Tibial artery (tissue), 4 donors: ENCODE measurements at regions not wholly inside any gene's neighbourhood (a gene's known extent, or its start where the extent isn't known, plus 50 kb on each side); places are given as distances from the start of the nearest gene placed in this dataset.

ENCODE experiments used
- DNase-seq, 2 donors: peaks; one replicate each; pipeline ENCODE4 v3.0.0-alpha.2; 2019
- H3K27ac ChIP-seq, 2 donors: fragments of 200-600 bp; sonication (generic) in 1 of 2; 1 replicate in 1 of 2; 2 replicates in 1 of 2; pipeline ENCODE4 v1.5.1; 2018 to 2019; ENCODE audit warnings: mild to moderate bottlenecking in 1 of 2
- H3K27me3 ChIP-seq, 2 donors: fragments of 200-600 bp; sonication (generic) in 1 of 2; one replicate each; pipeline versions ENCODE4 v1.5.1 to v1.6.0; 2016 to 2019
- H3K36me3 ChIP-seq, 3 donors: fragments of 200-600 bp; sonication (generic) in 2 of 3; one replicate each; pipeline ENCODE4 v1.5.1; 2016 to 2019; ENCODE audit warnings: mild to moderate bottlenecking in 2 of 3
- H3K4me1 ChIP-seq, 4 donors: fragments of 200-600 bp; sonication (generic) in 2 of 4; 1 replicate in 3 of 4; 2 replicates in 1 of 4; pipeline ENCODE4 v1.5.1; 2016 to 2019
- H3K4me3 ChIP-seq, 2 donors: fragments of 200-600 bp; sonication (generic) in 1 of 2; 1 replicate in 1 of 2; 2 replicates in 1 of 2; pipeline ENCODE4 v1.5.1; 2018 to 2019; ENCODE audit warnings: mild to moderate bottlenecking in 2 of 2
- H3K9me3 ChIP-seq, 3 donors: fragments of 200-600 bp; sonication (generic) in 1 of 3; one replicate each; pipeline ENCODE4 v1.5.1; 2016 to 2019
- intact Hi-C: fragments of 100-400 bp; cut with DNase I; formaldehyde crosslinking; loops from one replicate; pipeline ENCODE4 v1.15.0; 2023; ENCODE audit warnings: low total_unique reads
- TF ChIP-seq, protein P1 (sequence below), 2 experiments: fragments of 200-600 bp in 1 of 2; fragments of 450-650 bp in 1 of 2; IDR thresholded peaks; one replicate each; pipeline ENCODE4 v1.5.1; 2017 to 2019; ENCODE audit warnings: antibody characterized with exemption in 2 of 2, mild to moderate bottlenecking in 1 of 2, moderate library complexity in 1 of 2

DNA sequence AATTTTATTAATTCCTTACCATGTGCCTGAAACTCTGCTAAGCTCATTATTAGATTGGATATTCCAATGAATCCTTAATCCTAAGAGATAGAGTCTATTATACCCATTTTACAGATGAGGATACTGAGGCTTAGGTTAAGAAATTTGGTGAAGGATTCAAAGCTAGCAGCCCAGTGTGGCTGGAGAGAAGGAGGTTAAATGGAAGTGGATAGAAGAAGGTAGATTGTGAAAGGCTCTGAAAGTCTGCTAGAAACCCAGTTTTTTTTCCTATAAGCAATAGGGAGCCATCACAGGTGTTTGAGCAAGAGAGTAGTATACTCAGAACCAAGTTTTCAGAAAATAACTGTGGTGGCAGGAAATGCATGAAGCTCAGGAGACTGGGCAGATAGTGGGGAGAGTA is 265.8 kb upstream of the NEBL start:
- DNase-seq = no peak
- H3K27ac ChIP-seq = no peak overlapping the region
- H3K4me3 ChIP-seq = no peak overlapping the region
- peaks cover 0 to 8% of the 10 kb centered on the region in 2 donors for H3K27me3 ChIP-seq
- no peaks in the 10 kb centered on the region for H3K36me3 ChIP-seq
- TF ChIP-seq, protein P1, sequence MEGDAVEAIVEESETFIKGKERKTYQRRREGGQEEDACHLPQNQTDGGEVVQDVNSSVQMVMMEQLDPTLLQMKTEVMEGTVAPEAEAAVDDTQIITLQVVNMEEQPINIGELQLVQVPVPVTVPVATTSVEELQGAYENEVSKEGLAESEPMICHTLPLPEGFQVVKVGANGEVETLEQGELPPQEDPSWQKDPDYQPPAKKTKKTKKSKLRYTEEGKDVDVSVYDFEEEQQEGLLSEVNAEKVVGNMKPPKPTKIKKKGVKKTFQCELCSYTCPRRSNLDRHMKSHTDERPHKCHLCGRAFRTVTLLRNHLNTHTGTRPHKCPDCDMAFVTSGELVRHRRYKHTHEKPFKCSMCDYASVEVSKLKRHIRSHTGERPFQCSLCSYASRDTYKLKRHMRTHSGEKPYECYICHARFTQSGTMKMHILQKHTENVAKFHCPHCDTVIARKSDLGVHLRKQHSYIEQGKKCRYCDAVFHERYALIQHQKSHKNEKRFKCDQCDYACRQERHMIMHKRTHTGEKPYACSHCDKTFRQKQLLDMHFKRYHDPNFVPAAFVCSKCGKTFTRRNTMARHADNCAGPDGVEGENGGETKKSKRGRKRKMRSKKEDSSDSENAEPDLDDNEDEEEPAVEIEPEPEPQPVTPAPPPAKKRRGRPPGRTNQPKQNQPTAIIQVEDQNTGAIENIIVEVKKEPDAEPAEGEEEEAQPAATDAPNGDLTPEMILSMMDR (IDR thresholded peaks at IDR 0.05) = no peak
- intact Hi-C loops = no loop called here
- no peaks in the 10 kb centered on the region for H3K9me3 ChIP-seq
- no peaks in the 10 kb centered on the region for H3K4me1 ChIP-seq

DNA sequence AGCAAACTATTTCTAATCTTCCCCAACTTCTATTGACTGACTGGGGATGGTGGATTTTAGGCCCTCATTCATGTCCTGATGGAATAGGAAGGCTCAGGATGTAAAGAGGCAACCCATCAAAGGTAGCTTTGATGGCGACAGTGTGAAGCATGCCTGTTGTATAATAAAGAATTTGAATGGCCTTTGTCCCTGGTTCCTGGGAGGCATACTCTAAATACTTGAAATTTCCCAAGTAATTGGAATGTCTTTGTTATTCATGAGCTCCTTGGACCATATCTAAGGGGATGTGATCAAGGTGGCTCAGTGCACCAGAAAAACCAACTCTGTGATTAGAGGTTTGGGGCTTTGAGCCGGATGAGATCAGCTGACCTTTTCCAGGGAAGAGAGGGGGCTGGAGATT is 264.5 kb upstream of the NEBL start:
- Histone ChIP-seq H3K4me3 (no peak overlapping the region), H3K27ac (no peak overlapping the region), H3K27me3 (peaks cover 0 to 8% of the 10 kb centered on the region in 2 donors), H3K4me1 (no peaks in the 10 kb centered on the region), H3K9me3 (no peaks in the 10 kb centered on the region), H3K36me3 (no peaks in the 10 kb centered on the region)
- TF ChIP-seq, protein P1 (IDR thresholded peaks at IDR 0.05) = no peak
- intact Hi-C loops = no loop called here
- no peak for DNase-seq

DNA sequence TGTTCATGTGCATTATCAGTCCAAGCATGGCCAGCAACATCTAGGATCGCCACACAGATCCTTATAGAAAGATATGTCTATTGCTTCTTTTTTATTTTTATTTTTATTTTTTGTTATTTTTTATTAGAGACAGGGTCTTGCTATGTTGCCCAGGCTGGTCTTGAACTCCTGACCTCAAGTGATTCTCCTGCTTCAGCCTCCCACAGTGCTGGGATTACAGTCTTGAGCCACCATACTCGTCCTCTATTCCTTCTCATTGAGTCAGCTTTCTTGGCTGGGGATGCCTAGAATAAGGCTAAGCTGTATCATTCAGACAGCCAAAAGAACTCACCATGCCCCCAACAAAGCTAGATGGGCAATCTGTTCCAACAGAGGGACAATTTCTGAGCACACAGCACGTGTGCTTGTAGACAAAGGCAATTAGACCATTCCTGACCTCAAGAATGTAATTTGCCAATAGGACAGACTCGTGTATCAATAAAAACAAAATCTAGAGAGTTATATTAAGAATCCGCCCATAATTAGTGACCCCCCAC is 264.0 kb upstream of the NEBL start:
- H3K9me3 ChIP-seq = no peaks in the 10 kb centered on the region
- TF ChIP-seq, protein P1 (IDR thresholded peaks at IDR 0.05) = no peak
- DNase-seq = no peak
- intact Hi-C loops = no loop called here
- H3K27me3 ChIP-seq = peaks cover 0 to 8% of the 10 kb centered on the region in 2 donors
- no peaks in the 10 kb centered on the region for H3K36me3 ChIP-seq
- H3K27ac ChIP-seq = no peak overlapping the region
- H3K4me1 ChIP-seq = no peaks in the 10 kb centered on the region
- H3K4me3 ChIP-seq = no peak overlapping the region

DNA sequence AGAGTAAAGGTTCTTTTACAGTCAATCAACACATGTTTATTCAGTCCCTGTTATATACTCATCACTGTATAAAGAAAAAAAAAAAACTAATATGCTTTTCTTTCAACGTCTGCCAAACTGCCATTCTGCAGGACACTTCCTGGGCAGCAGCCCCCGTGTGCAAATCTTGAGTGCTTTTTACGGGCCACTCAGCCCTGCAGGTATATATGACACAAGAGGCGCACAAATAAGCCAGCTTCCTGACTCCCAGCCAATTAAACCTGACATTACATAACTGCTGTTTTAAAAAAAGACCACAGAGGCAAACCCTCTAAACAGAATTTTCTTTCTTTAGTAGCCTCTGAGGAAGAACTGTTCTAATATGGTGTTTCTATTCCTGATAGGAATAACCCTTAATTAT is 263.0 kb upstream of the NEBL start:
- Histone ChIP-seq H3K27me3 (peaks cover 0 to 8% of the 10 kb centered on the region in 2 donors), H3K36me3 (no peaks in the 10 kb centered on the region), H3K9me3 (no peaks in the 10 kb centered on the region), H3K4me1 (no peaks in the 10 kb centered on the region), H3K4me3 (no peak overlapping the region), H3K27ac (no peak overlapping the region)
- DNase-seq = no peak
- intact Hi-C loops = no loop called here
- TF ChIP-seq, protein P1 (IDR thresholded peaks at IDR 0.05) = no peak

DNA sequence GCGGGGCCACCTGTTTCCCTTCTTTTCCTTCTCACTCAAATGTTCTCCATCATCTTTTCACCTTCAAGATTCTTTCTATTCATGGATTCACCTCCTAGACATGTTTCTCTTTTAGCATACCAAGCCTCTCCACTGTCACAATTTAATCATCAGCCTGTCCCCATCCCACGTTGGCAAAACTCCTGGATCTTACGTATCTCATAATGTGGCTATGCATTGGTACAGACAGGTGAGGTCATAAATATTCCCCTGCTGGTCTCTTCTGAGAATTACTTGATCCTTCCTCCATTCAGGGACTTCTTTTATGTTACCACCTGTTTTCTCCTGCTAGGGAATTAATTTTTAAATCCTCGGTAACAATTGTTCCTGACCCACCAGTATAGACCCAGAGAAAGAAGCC is 262.6 kb upstream of the NEBL start:
- no peak overlapping the region for H3K27ac ChIP-seq
- TF ChIP-seq, protein P1 (IDR thresholded peaks at IDR 0.05) = no peak
- H3K27me3 ChIP-seq = peaks cover 0 to 8% of the 10 kb centered on the region in 2 donors
- H3K4me3 ChIP-seq = no peak overlapping the region
- DNase-seq = no peak
- no peaks in the 10 kb centered on the region for H3K36me3 ChIP-seq
- intact Hi-C loops = no loop called here
- no peaks in the 10 kb centered on the region for H3K9me3 ChIP-seq
- H3K4me1 ChIP-seq = no peaks in the 10 kb centered on the region

DNA sequence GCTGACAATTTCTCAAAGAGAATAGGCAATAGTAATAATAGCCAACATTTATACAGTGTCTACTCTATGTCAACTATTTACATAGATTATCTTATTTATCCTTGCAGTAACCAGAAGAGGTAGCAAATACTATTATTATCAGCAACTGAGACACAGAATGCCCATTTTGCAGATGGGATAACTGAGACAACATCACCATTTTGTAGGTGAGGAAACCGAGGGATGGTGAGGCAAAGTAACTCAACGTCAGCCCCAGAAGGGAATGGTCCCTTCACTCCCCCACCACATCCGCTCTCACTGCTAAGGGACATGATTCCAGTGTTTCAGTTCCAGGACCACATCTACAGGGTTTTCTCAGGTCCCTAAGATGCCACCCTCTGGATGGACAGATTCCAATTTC is 261.2 kb upstream of the NEBL start:
- Histone ChIP-seq H3K27me3 (peaks cover 0 to 7% of the 10 kb centered on the region in 2 donors), H3K9me3 (no peaks in the 10 kb centered on the region), H3K4me1 (no peaks in the 10 kb centered on the region), H3K27ac (no peak overlapping the region), H3K4me3 (no peak overlapping the region), H3K36me3 (no peaks in the 10 kb centered on the region)
- intact Hi-C loops = no loop called here
- TF ChIP-seq, protein P1 (IDR thresholded peaks at IDR 0.05) = no peak
- DNase-seq = no peak
